Activated B cell treated with CpG ODN at 0.5 μM for 24 hours (primary cell): ENCODE measurements at regions not wholly inside any gene's neighbourhood (a gene's known extent, or its start where the extent isn't known, plus 50 kb on each side); places are given as distances from the start of the nearest gene placed in this dataset.

Experiments used
- ATAC-seq: fragments of 200-7000 bp; cut with Tn5 transposase; one replicate; pipeline ENCODE4 v1.10.0; 2021; ENCODE audit warnings: low read depth, mild to moderate bottlenecking, moderate library complexity
- CTCF ChIA-PET: fragments of 350-600 bp; sonication (Branson Sonifier 250); formaldehyde crosslinking; loops from one replicate; lab custom pipeline; 2021; ENCODE audit warnings: antibody characterized with exemption; lab: Charles Lee
- POLR2A ChIA-PET: fragments of 350-600 bp; sonication (Branson Sonifier 250); formaldehyde crosslinking; loops from one replicate; lab custom pipeline; 2021; ENCODE audit warnings: antibody characterized with exemption; lab: Charles Lee
- DNase-seq: peaks from one replicate; pipeline ENCODE4 v3.0.0; 2022
- H3K27ac Mint-ChIP-seq: one replicate; pipeline ENCODE4 v1.8.0; 2020; ENCODE audit warnings: mixed read lengths
- H3K27me3 Mint-ChIP-seq: one replicate; pipeline ENCODE4 v1.8.0; 2021; ENCODE audit warnings: mixed read lengths
- H3K36me3 Mint-ChIP-seq: one replicate; pipeline ENCODE4 v1.8.0; 2021; ENCODE audit warnings: low read depth, mixed read lengths
- H3K4me1 Mint-ChIP-seq: one replicate; pipeline ENCODE4 v1.8.0; 2021; ENCODE audit warnings: mixed read lengths
- H3K4me3 Mint-ChIP-seq: one replicate; pipeline ENCODE4 v1.8.0; 2020; ENCODE audit warnings: mild to moderate bottlenecking, mixed read lengths
- H3K9me3 Mint-ChIP-seq: one replicate; pipeline ENCODE4 v1.8.0; 2020; ENCODE audit warnings: mixed read lengths
- CTCF ChIP-seq: fragments of 200-600 bp; IDR thresholded peaks from one replicate; pipeline ENCODE4 v1.8.0; 2022; ENCODE audit warnings: antibody characterized with exemption, mild to moderate bottlenecking
- intact Hi-C: fragments of 100-400 bp; cut with micrococcal nuclease; formaldehyde crosslinking; loops from one replicate; pipeline ENCODE4 v1.15.1; 2024

- no peak for DNase-seq
- Mint-ChIP-seq H3K27ac (no peak overlapping the region), H3K4me1 (no peaks in the 10 kb centered on the region), H3K27me3 (no peaks in the 10 kb centered on the region), H3K36me3 (no peaks in the 10 kb centered on the region), H3K9me3 (peaks cover 10% of the 10 kb centered on the region), H3K4me3 (no peak overlapping the region)
- intact Hi-C loops: no loop called here
- ChIA-PET CTCF (no interaction called here), POLR2A (no interaction called here)
- no peak for TF ChIP-seq CTCF
- ATAC-seq: no peak
These were observed 805.5 kb upstream of the SLC35B3 start for GRCh38 chr6:9240861-9241260.

GRCh38 chr6:9236443-9236842 lies 801.1 kb upstream of the SLC35B3 start:
- CTCF ChIA-PET: no interaction called here
- peaks cover 10% of the 10 kb centered on the region for H3K9me3 Mint-ChIP-seq
- H3K4me3 Mint-ChIP-seq: no peak overlapping the region
- DNase-seq: no peak
- H3K27me3 Mint-ChIP-seq: no peaks in the 10 kb centered on the region
- no peaks in the 10 kb centered on the region for H3K36me3 Mint-ChIP-seq
- H3K27ac Mint-ChIP-seq: no peak overlapping the region
- TF ChIP-seq CTCF: no peak
- intact Hi-C loops: no loop called here
- POLR2A ChIA-PET: no interaction called here
- no peak for ATAC-seq
- no peaks in the 10 kb centered on the region for H3K4me1 Mint-ChIP-seq

GRCh38 chr6:9233686-9234085 lies 798.3 kb upstream of the SLC35B3 start:
- TF ChIP-seq CTCF: no peak
- intact Hi-C loops: no loop called here
- Mint-ChIP-seq H3K36me3 (no peaks in the 10 kb centered on the region), H3K9me3 (peaks cover 5% of the 10 kb centered on the region), H3K27me3 (no peaks in the 10 kb centered on the region), H3K4me3 (no peak overlapping the region), H3K27ac (no peak overlapping the region), H3K4me1 (no peaks in the 10 kb centered on the region)
- CTCF ChIA-PET: no interaction called here
- DNase-seq: no peak
- ATAC-seq: no peak
- POLR2A ChIA-PET: no interaction called here

GRCh38 chr6:9233226-9233625 lies 797.9 kb upstream of the SLC35B3 start:
- Mint-ChIP-seq H3K4me3 (no peak overlapping the region), H3K4me1 (no peaks in the 10 kb centered on the region), H3K27me3 (no peaks in the 10 kb centered on the region), H3K9me3 (peaks cover 5% of the 10 kb centered on the region), H3K27ac (no peak overlapping the region), H3K36me3 (no peaks in the 10 kb centered on the region)
- no peak for TF ChIP-seq CTCF
- ATAC-seq: no peak
- ChIA-PET POLR2A (no interaction called here), CTCF (no interaction called here)
- intact Hi-C loops: no loop called here
- no peak for DNase-seq

GRCh38 chr6:9225441-9225871 lies 790.1 kb upstream of the SLC35B3 start:
- intact Hi-C loops: no loop called here
- peaks cover 20% of the 10 kb centered on the region for H3K9me3 Mint-ChIP-seq
- CTCF ChIA-PET: no interaction called here

More at GRCh38 chr6:9225441-9225871, 790.1 kb upstream of the SLC35B3 start:
- no peak overlapping the region for H3K27ac Mint-ChIP-seq
- H3K4me1 Mint-ChIP-seq: no peaks in the 10 kb centered on the region
- no peaks in the 10 kb centered on the region for H3K36me3 Mint-ChIP-seq
- ATAC-seq (no peak), DNase-seq (no peak)
- TF ChIP-seq CTCF: no peak
- no peaks in the 10 kb centered on the region for H3K27me3 Mint-ChIP-seq
- POLR2A ChIA-PET: no interaction called here
- H3K4me3 Mint-ChIP-seq: no peak overlapping the region
